ENCODE measurements at regions not wholly inside any gene's neighbourhood (a gene's known extent, or its start where the extent isn't known, plus 50 kb on each side); places are given as distances from the start of the nearest gene placed in this dataset.

- TF ChIP-seq CTCF (IDR thresholded peaks at IDR 0.05) = no peak
- TF ChIP-seq KAT7 (CRISPR knock-in tag; IDR thresholded peaks at IDR 0.05; ENCODE audit: borderline replicate concordance) = no peak
- no peak for TF ChIP-seq ZNF121 (CRISPR knock-in tag; IDR thresholded peaks at IDR 0.05)
These were observed 310.1 kb upstream of the KCNMB2 start for GRCh38 chr3:178226094-178226493.
